HG02938 (cell line): ENCODE measurements at regions not wholly inside any gene's neighbourhood (a gene's known extent, or its start where the extent isn't known, plus 50 kb on each side); places are given as distances from the start of the nearest gene placed in this dataset.

Source experiments
- ATAC-seq: cut with Tn5 transposase; IDR thresholded peaks from one replicate; pipeline ENCODE4 v1.9.1; 2021; ENCODE audit warnings: mild to moderate bottlenecking, moderate library complexity; ENCODE audit not compliant: unreplicated experiment

DNA sequence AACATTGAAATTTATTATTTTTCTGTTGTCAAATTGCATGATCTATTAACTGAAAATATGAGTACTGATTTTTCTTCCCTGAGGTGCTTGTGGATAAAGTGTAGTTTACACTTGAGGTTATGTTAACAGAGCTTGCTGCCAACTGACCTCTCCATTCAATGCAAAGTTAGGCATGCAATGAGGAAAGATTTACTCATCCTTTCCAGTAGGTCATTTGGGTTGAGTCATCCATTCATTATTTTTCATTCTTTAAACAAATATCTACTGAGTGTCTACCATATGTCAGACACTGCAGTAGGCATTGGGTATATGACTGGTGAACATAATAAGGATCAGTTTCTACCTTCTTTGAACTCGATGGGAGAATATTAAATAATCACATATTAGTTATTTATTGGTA, 604.1 kb downstream of the EDEM1 start:
- ATAC-seq, result no peak

DNA sequence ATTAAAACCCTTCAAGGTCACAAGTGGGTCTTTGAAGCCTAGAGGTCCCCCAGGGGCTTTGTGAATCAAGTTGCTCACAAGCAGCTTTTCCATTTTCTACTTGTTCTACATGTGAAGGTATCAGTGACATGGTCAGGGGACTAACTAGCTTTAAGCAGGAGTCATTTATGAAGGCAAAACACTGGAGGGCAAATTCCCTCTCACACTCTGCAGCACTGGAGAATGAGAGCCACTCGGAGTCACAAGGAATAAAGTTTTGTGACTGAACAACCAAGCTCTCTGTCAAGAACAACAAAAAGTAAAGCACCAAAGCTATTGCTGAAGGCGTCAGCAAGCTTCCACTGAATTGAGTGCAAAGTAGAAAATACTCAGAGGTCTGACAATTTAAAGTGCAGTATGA, 609.0 kb downstream of the EDEM1 start:
- ATAC-seq, result no peak

DNA sequence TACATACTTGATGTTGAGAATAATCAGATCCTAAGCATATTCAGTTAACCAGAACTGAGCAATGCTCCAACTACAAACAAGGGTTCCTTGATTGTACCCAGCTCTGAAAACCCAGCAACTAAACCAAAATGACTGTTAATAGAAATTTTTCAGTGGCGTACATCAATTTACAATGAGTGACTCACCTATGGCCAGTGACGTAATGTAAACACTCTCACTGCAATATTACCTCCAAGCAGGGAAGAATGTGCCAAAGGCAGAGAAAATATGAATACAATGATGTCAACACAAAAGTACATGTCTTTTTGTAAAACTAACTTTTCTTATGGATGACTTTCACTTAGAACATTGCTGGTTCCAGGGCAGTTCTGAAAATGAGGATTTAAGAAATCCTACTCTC, 611.3 kb downstream of the EDEM1 start:
- ATAC-seq, result no peak

DNA sequence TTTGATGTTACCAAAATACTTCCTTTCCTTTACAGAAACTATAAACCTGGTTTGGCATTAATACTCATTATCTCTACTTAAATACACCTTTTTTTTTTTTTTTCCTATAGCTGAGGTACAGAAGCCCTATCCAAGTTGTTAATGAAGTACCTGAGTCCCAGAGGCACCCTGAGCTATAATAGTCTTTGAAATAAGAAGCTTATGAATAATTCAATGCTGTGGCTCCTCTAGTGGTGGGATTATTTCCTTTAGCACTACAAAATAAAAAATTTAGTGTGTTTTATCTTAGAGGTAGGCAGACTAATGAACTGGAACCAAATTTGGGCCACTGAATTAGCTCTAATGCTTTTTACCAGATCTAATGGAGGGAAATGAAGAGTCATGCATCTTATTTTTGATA, 611.9 kb downstream of the EDEM1 start:
- ATAC-seq, result no peak

DNA sequence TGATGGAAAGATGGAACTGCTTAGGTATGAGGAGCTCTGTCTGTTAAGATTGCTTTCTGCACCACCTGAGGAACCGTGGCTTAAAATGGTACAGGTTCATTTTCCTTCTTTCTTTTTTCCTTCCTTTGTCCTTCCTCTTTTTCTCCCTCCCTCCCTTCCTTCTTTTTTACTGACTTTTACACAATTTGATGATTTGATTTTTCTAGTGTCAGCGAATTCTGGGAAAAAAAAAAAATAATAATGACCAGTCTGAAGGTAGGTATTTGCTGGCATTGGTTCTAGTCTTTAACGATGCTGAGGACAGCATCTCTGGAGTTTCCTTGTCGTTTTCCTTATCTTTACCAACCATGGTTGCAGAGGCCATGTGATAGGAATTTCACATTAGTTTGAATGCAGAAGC, 613.5 kb downstream of the EDEM1 start:
- no peak for ATAC-seq

DNA sequence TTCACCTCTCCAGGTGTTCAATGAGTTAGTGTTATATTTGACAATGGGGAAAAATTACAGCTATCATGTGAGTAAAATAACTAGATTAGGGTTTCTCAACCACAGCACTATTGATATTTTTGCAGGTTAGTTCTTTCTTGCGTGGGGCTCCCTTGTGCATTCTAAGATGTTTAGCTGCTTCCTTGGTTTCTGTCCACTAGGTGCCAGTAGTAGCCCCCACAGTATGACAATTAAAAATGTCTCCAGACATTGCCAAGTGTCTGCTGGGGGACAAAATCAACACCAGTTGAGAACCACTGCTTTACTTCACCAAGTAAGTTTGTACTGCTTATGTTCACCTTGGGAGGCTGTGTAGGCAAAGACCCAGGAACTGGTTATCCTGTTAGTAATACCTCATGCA, 618.7 kb downstream of the EDEM1 start:
- ATAC-seq, result no peak

DNA sequence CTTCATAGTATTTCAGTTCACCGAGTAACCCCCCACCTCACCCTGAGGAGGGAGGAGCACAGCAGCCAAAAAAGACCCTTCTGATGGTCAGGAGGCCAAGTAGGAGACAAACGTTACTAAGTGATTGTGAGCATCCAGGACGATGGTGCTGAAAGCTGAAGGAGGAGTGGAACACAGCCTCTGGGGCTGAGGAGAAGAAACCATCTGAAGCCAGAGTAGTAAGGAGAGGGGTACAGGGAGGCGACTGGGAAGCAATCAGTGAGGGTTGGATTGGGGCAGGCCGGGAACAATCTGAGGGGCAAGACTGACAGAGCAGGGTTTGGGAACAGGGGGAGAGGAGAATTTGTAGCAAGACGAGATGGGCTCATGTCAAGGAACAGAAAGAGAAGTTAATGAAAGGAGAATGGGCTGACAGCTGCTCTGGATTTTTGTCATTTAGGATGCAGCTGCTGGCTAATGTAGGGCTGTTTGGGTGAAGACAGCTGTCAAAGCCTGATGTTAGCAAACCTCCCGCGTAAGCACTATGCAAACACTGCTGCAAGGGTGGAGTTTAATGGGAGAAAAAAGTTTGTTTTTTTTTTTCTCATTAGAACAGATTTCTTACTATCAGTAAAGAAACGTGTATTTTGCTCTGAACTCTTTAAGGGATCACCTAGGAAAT, 622.2 kb downstream of the EDEM1 start:
- ATAC-seq, result no peak

DNA sequence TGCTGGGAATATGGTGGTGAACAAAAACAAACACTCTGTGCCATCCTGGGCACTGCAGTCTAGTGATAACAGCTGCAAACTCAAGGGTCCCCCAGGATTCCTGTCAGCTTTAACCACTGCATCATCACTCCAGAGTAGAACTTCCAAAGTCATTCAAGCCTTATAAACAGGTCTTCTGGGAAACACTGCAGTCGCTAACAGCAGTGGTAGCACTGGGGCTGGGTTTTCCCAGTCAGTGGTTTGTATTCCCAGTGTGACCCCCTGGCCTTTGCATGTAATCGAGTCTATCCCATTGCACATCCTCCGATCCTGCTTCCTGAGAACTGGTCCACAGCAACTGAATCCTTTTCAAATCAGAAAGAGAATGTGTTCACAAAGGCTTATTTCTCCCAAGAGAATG, 623.5 kb downstream of the EDEM1 start:
- no peak for ATAC-seq

DNA sequence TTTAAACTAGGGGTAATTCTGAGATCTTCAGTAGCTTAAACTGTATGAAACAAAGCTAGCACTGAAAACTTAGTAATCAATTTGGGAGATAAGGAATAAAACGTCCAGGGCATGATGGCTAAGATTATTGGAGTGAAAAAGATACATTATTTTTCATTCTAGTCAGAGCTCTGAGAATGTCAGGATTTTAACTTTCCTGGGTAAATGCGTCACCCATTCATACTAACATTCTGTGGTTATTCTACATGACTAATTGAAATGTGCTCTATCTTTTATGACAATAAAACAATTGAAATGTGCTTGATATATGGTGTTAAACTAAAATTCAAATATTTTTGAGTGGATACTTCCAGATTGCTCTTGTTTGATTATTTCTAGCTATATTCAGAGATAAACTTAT, 626.0 kb downstream of the EDEM1 start:
- no peak for ATAC-seq

DNA sequence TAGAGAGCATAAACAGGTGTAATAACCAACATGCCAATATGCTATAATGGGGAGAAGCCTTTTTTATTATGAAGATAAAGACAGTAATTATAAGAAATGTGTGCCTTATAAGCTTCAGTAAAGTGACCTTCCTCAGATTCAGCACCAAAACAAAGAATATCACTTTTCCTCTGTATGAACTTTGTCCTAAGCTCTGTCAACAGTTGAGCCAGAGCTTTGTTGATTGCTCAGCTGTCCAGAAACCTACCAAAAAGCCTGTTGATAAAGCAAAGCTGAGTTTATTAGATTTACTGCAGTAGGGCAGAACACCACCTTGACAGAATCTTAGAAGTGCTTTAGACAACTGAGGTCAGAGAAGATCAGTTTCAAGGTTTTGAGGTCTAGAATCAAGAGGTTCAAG, 635.3 kb downstream of the EDEM1 start:
- ATAC-seq, result no peak

DNA sequence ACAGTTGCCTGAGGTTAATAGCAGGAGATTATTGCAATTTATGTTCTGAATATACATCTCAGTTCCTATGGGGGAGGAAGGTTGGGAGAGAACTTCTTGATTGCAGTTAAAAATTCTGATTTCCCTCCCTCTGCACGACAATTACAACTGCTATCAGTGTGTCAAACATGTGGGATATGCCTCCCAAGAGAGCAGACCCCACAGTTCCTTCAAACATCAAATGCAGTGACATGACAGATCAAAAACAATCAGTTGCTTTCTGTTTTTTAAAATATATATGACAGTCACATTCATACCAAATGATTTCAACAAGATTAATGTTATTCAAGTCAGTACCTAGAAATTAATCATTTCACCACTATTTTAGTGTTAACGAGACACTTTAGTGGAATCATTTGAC, 639.0 kb downstream of the EDEM1 start:
- ATAC-seq, result no peak

DNA sequence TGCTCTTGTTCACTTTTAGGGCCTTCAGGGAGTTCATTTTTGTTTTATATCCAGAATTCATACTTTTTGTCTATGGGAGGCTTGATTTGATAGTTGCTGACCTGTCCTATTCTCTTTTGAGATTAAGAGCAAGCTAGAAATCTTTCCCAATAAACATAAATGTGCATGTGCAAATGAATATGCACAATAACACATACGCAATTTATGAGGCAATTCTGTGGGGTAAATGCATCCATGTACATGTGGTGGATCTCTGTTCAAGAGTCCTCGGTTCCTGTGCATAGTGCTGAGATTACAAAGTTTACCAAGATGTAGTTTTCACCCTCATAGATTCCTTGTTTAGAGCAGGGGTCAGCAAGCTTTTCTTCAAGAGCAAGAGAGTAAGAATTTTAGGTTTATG, 640.7 kb downstream of the EDEM1 start:
- ATAC-seq, result no peak

DNA sequence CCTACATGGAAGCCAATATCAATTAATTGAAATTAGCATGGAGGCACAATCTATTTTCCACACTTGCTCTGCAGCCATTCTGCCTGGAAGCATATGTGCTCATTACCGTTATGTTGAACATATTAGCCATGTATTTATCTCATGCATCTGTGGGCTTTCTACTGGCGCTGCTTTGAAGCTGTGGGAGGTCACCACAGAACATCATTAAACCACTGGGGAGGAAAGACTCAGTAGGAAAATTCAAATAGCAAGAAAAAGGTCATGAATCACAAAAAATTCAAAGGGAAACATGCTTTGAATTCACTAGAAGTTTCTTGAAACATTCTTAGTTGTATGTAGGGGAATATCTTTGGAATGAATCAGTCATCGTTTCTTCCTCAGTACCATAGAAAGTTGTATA, 652.5 kb downstream of the EDEM1 start:
- ATAC-seq, result no peak

DNA sequence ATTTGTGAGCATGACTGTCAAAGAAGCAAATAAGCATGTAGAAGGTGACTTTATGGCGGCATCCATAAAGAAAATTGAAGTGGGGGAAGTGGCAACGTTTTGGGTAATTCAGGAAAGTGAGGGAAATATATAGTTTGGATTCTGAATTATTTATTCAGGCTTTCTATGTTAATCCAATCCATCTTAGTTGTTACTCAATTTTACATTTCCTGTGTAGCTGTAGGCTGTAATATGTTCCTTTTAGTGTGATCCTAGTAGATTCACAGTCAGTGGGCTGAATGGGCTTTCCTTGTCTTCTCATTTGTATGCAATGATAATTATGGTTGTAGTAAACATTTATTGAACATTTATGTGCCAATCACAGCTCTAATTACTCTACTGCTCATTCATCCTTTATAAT, 654.1 kb downstream of the EDEM1 start:
- no peak for ATAC-seq

DNA sequence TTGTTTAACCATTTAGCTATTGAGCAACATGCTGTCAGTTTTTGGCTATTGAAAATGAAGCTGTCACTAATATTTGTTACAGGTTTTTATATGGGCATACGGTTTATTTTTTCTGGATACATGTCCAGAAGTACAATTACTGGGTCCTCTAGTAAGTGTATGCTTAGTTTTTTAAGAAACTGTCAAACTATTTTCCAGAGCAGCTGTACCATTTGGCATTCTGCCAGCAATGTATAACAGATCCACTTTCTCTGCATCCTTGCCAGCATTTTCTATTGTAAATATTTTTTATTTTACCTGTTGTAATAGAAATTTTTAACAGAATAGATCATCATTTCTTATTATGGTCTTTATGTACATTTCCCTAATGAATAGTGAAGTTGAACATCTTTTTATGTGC, 658.8 kb downstream of the EDEM1 start:
- no peak for ATAC-seq

DNA sequence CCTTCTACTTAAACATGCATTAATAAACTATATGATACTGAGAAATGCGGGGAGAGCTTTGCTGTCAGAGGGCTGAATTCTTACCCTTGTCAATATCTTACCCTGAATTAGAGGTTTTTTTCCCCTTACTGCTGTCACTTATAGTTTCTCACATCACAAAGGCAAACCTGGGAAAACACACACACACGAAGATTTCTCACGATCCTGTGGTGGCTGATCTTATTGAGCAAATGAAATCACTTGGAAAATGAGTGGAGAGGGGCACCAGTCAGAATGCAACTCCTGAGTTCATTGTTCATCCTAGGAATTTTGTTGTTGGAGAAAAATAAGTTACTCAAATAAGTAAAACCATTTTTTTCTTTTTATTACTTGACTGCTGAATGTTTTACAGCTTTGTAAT, 673.6 kb downstream of the EDEM1 start:
- ATAC-seq, result no peak

DNA sequence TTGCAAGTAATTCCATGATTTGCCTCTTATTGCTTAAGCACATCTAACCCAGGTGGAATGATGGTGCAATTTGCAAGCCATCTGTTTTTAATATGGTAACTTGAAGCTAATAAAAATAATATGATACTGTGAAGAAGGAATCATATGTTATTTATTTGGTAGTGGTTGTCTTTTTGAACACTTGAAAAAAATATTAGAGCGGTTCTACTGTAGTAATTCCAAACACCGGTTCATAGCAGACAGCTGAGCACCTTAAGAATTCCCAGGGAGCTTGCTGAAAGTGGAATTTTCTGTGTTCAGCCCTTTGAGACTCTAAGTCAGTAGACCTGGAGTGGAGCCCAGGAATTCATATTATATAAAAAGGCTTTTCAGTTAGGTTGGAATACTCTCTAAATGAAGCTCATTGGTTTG, 687.4 kb downstream of the EDEM1 start:
- no peak for ATAC-seq

DNA sequence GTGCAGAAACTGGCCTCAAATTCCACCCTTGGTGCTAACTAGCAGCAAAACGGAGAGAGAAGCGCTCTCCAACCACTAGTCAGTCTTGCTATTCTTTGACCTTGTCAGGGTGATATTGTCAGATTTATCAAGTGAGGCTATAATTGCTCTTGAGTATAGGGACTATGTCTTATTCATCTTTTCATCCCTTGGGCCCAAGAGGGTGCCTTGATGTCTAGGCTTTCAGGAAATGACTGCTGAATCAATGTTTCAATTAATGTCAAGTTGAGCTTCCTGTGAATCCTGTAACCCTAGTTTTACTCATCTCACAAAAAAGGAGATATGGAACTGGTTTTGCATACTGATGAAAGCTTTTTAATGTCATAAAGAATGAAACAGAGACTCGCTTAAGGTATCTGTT, 701.3 kb downstream of the EDEM1 start:
- ATAC-seq, result no peak

DNA sequence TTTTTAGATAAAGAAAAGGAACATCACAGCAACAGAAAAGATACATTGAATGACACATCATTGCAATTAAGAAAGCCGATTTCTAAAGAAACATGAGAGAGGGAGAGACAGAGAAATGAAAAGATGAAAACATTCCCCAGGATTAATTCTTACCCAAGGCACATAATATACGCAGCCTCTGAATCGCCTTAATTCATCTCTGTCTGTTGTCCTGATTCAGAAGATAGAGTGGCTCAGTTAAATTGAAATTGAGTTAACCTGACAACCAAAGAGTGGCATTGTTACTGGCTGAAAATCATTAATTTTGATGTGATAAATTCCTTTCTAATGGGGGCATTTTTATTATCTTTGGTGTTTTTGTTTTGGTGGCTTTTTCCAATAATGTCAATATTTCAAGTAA, 701.9 kb downstream of the EDEM1 start:
- ATAC-seq, result no peak

DNA sequence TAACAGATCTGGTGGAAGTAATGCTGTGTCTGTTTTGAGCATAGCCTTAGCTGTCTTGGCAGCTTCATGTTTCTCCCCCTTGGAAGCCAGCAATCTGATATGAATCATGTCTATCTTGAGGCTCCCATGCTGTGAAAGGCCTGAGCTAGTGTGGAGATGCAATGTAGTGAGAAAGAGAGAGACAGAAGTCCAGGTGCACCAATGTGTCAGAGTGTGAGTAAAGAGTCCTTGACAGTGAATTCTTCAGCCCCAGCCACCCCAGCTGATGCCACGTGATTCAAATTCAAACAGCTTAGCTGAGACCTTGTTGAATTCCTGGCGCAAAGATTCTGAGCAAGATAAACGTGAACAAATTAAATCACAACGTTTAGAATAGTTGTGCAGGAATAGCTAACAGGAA, 704.2 kb downstream of the EDEM1 start:
- no peak for ATAC-seq

DNA sequence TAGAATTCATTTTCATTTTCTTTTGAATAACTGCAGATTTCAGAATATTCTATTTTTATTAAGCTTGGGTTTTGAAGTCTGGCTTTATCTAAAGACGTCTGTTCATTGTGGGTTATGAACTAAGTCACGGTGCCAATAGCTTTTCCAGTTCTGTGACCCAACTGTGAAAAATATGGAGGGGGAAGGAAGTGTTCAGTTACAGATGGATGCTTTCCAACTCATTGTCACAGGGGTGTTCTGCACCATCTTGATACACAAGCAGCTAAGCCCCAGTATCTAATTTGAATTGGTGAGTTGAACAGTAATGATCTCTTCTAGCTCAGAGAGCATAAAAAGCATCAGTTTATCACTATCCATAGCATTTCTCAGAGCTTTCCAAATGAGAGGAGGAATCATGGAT, 710.6 kb downstream of the EDEM1 start:
- no peak for ATAC-seq

DNA sequence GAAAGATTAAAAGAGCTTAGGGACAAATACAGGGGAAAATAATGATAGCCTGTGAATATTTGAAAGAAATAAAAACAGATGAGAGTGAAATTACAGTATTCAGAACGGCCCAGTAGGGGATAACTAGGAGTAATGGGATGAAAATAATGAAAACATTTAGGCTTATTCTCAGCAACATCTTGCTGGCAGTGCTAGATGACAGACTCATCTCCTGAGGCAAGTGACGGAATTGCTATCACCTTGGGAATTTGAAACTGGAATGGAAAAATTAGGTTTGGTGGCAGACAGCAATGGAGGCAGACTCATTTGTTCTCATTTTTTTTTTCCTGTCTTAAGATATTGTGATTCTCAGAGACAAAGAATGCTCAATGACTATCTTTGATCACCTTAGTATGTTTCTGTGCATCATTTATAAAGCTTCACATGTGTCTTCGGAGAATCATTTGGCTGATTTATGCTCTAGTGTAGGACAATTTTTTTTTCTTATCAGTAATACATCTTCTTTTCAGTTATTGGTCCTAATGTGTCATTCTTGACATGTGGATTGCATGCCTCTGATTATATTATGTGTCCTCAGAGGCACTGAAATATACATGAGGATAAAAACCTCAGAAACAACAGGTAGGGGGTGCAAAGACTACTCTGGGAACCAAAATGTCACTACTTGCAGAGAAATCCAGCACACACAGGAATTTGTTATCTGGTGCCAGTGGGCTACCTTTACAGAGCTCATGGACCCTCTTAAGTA, 711.7 kb downstream of the EDEM1 start:
- no peak for ATAC-seq

DNA sequence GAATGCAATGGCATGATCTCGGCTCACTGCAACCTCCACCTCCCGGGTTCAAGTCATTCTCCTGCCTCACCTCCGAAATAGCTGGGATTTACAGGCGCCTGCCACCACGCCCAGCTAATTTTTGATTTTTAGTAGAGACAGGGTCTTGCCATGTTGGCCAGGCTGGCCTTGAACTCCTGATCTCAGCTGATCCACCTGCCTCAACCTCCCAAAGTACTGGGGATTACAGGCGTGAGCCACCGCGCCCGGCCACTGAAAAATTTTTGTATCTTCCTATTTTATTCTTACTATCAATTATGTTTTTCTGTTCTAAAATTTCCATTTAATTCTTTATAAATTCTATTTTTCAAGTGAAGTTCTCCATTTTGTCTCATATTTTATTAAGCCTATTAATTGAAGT, 730.4 kb downstream of the EDEM1 start:
- no peak for ATAC-seq
